ENCODE measurements at regions not wholly inside any gene's neighbourhood (a gene's known extent, or its start where the extent isn't known, plus 50 kb on each side); places are given as distances from the start of the nearest gene placed in this dataset.

- no peaks in the 10 kb centered on the region for H3K4me1 ChIP-seq (ENCODE audit: control insufficient read depth, low read length)
- peaks cover 4% of the 10 kb centered on the region; the same call in 1 of the 2 replicates for H3K27me3 ChIP-seq (ENCODE audit: control insufficient read depth, low read length)
- H3K4me2 ChIP-seq (ENCODE audit: low read length), result no peak overlapping the region
- H3K9me3 ChIP-seq (ENCODE audit: control insufficient read depth, insufficient read depth, low read length), result no peaks in the 10 kb centered on the region
- no peaks in the 10 kb centered on the region for H3K9me2 ChIP-seq (replicated peaks; ENCODE audit: control insufficient read depth, low read length)
- no peak overlapping the region for H3K4me3 ChIP-seq (ENCODE audit: low read length)
- H3K79me2 ChIP-seq (ENCODE audit: control insufficient read depth, low read length), result no peaks in the 10 kb centered on the region
- no peaks in the 10 kb centered on the region for H3F3A ChIP-seq (ENCODE audit: control insufficient read depth, insufficient read depth)
- TF ChIP-seq CTCF (IDR thresholded peaks at IDR 0.05; ENCODE audit: low read depth, low read length, poor library complexity, severe bottlenecking) (no peak), EZH2phosphoT487 (IDR thresholded peaks at IDR 0.05; ENCODE audit: borderline replicate concordance, low read length) (no peak)
- no peaks in the 10 kb centered on the region for H3K36me3 ChIP-seq (ENCODE audit: control insufficient read depth, low read length)
- H3K27ac ChIP-seq (ENCODE audit: low read depth, low read length), result no peak overlapping the region
- H4K20me1 ChIP-seq (ENCODE audit: control insufficient read depth, insufficient read depth, low read depth, low read length), result no peaks in the 10 kb centered on the region
These were observed 81.7 kb upstream of the ALK start for GRCh38 chr2:30003128-30003527.

- no peaks in the 10 kb centered on the region for H3K36me3 ChIP-seq (ENCODE audit: control insufficient read depth, low read length)
- peaks cover 25% of the 10 kb centered on the region for H3K4me1 ChIP-seq (ENCODE audit: control insufficient read depth, low read length)
- H3K27me3 ChIP-seq (ENCODE audit: control insufficient read depth, low read length), result no peaks in the 10 kb centered on the region
- H3F3A ChIP-seq (ENCODE audit: control insufficient read depth, insufficient read depth), result no peaks in the 10 kb centered on the region
- H3K9me2 ChIP-seq (replicated peaks; ENCODE audit: control insufficient read depth, low read length), result no peaks in the 10 kb centered on the region
- H3K27ac ChIP-seq (ENCODE audit: low read depth, low read length), result peak overlapping the region; percentile 26; the same call in 1 of the 2 replicates
- no peaks in the 10 kb centered on the region for H4K20me1 ChIP-seq (ENCODE audit: control insufficient read depth, insufficient read depth, low read depth, low read length)
- peaks cover 2% of the 10 kb centered on the region; the same call in 1 of the 2 replicates for H3K9me3 ChIP-seq (ENCODE audit: control insufficient read depth, insufficient read depth, low read length)
- peak overlapping the region; percentile 48 for H3K4me2 ChIP-seq (ENCODE audit: low read length)
- peak overlapping the region; percentile 29 for H3K4me3 ChIP-seq (ENCODE audit: low read length)
- TF ChIP-seq EZH2phosphoT487 (IDR thresholded peaks at IDR 0.05; ENCODE audit: borderline replicate concordance, low read length), result no peak
- no peak for TF ChIP-seq CTCF (IDR thresholded peaks at IDR 0.05; ENCODE audit: low read depth, low read length, poor library complexity, severe bottlenecking)
- no peaks in the 10 kb centered on the region for H3K79me2 ChIP-seq (ENCODE audit: control insufficient read depth, low read length)
These were observed 101.2 kb upstream of the ALK start for GRCh38 chr2:30022444-30023071.

- peaks cover 25% of the 10 kb centered on the region for H3K4me1 ChIP-seq (ENCODE audit: control insufficient read depth, low read length)
- H3K9me3 ChIP-seq (ENCODE audit: control insufficient read depth, insufficient read depth, low read length), result peaks cover 2% of the 10 kb centered on the region; the same call in 1 of the 2 replicates
- no peak overlapping the region for H3K4me2 ChIP-seq (ENCODE audit: low read length)
- no peaks in the 10 kb centered on the region for H3F3A ChIP-seq (ENCODE audit: control insufficient read depth, insufficient read depth)
- no peaks in the 10 kb centered on the region for H3K9me2 ChIP-seq (replicated peaks; ENCODE audit: control insufficient read depth, low read length)
- H3K36me3 ChIP-seq (ENCODE audit: control insufficient read depth, low read length), result no peaks in the 10 kb centered on the region
- H4K20me1 ChIP-seq (ENCODE audit: control insufficient read depth, insufficient read depth, low read depth, low read length), result no peaks in the 10 kb centered on the region
- H3K4me3 ChIP-seq (ENCODE audit: low read length), result no peak overlapping the region
- no peaks in the 10 kb centered on the region for H3K27me3 ChIP-seq (ENCODE audit: control insufficient read depth, low read length)
- no peaks in the 10 kb centered on the region for H3K79me2 ChIP-seq (ENCODE audit: control insufficient read depth, low read length)
- no peak for TF ChIP-seq CTCF (IDR thresholded peaks at IDR 0.05; ENCODE audit: low read depth, low read length, poor library complexity, severe bottlenecking)
- TF ChIP-seq EZH2phosphoT487 (IDR thresholded peaks at IDR 0.05; ENCODE audit: borderline replicate concordance, low read length), result no peak
- H3K27ac ChIP-seq (ENCODE audit: low read depth, low read length), result no peak overlapping the region
These were observed 102.9 kb upstream of the ALK start for GRCh38 chr2:30024281-30024680.

Measured in DOHH2 (cell line).